Stomach (tissue), 4 donors: ENCODE measurements at regions not wholly inside any gene's neighbourhood (a gene's known extent, or its start where the extent isn't known, plus 50 kb on each side); places are given as distances from the start of the nearest gene placed in this dataset.

ENCODE experiments used
- CTCF ChIP-seq, 7 experiments: fragments of 450-650 bp in 4 of 7; fragments of 200-600 bp in 3 of 7; sonication (generic) in 3 of 7; IDR thresholded peaks; one replicate each; pipeline ENCODE4 v1.5.1; 2016 to 2019; ENCODE audit warnings: antibody characterized with exemption in 7 of 7, control low read depth in 2 of 7, mild to moderate bottlenecking in 1 of 7
- EP300 ChIP-seq: sonication (generic); formaldehyde crosslinking; IDR thresholded peaks from one replicate; pipeline ENCODE4 v1.6.1; 2017; ENCODE audit warnings: antibody characterized with exemption

- TF ChIP-seq CTCF (IDR thresholded peaks at IDR 0.05) (no peak), EP300 (no peak)
Measured at GRCh38 chr21:38688068-38688467, 117.7 kb upstream of the ETS2 start.
